ENCODE measurements at regions not wholly inside any gene's neighbourhood (a gene's known extent, or its start where the extent isn't known, plus 50 kb on each side); places are given as distances from the start of the nearest gene placed in this dataset.

GRCh38 chr1:208513799-208514198 lies 269.6 kb upstream of the PLXNA2 start:
- no peak for DNase-seq (ENCODE audit: low read depth)

DNA sequence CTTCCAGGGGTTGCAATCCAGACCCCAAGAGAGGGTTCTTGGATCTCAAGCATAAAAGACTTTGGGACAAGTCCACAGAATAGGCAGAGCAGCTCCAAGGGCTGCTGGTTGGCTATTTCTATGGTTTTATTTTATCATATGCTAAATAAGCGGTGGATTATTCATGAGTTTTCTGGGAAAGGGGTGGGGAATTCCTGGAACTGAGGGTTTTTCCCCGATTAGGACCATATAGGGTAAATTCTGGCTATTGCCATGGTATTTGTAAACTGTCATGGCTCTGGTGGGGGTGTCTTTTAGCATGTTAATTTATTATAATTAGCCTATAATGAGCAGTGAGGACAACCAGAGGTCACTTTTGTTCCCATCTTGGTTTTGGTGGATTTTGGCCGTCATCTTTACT lies 270.9 kb upstream of the PLXNA2 start:
- no peak for DNase-seq (ENCODE audit: low read depth)

DNA sequence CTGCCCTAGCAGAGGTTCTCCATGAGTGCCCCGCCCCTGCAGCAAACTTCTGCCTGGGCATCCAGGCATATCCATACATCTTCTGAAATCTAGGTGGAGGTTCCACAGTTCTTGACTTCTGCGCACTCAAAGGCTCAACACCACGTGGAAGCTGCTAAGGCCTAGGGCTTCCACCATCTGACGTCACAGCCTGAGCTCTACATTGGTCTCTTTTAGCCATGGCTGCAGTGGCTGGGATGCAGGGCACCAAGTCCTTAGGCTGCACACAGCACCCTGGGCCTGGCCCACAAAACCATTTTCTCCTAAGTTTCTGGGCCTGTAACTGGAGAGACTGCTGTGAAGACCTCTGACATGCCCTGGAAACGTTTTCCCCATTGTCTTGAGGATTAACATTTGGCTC lies 272.6 kb upstream of the PLXNA2 start:
- DNase-seq (ENCODE audit: low read depth): no peak

- no peak for DNase-seq (ENCODE audit: low read depth)
These were observed 276.4 kb upstream of the PLXNA2 start for GRCh38 chr1:208520438-208521099.

- no peak for DNase-seq (ENCODE audit: low read depth)
These were observed 277.4 kb upstream of the PLXNA2 start for GRCh38 chr1:208521534-208521933.

DNA sequence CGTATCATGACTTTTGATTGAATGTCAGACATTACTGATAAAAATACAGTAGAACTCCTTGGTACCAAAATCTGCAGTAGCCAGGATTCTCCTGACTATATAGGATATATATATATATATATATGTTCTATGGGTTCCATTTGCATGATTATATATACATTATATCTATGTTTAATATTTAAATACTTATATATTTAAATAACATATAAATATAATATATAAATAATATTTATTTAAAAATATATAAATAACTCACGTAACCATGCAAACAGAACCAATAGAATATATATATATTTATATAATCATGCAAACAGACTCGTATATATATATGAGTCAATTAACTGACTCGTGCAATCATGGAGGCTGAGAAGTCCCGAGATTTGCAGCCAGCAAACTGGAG lies 278.8 kb upstream of the PLXNA2 start:
- no peak for DNase-seq (ENCODE audit: low read depth)

- no peak for DNase-seq (ENCODE audit: low read depth)
These were observed 280.2 kb upstream of the PLXNA2 start for GRCh38 chr1:208524376-208524775.

DNA sequence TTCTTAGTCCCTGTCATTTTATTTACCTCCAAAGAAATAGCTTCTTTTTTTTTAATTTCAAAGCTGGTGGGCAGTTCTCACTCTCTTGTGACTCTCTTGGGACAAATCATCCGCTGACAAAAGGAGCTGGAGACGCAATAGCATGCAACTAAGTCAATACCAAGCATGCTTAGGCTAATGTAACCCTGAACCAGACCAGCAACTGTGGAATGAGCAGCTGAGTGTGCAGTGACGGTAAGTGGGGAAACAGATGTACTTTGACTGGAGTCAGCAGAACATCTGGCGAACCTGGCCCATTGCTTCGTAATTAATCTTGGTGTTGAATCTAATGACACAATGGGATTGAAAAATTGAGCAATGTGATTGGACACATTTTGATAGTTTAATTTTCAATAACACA lies 280.7 kb upstream of the PLXNA2 start:
- DNase-seq (ENCODE audit: low read depth): no peak

- DNase-seq (ENCODE audit: low read depth): no peak
These were observed 281.2 kb upstream of the PLXNA2 start for GRCh38 chr1:208525417-208525816.

GRCh38 chr1:208526613-208527125 lies 282.5 kb upstream of the PLXNA2 start:
- no peak for DNase-seq (ENCODE audit: low read depth)

DNA sequence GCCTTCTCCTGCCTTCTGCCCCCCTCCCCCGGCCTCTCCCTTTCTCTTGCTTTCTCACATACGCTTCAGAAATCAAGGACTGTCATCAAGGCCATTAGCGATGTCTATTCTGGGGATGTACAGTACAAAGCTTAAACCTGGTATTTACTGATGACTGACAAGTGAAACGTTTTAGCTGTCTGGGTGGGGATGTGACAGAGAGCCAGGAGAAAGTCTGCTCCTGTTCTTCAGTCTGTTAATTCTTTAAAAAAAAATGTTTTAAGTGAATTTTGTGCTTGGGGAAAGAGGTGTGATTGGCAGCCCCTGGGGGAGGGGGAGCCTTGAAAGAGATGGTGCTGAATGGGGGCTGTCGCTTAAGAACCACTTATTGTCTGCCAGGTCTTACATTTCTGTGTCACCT lies 283.0 kb upstream of the PLXNA2 start:
- no peak for DNase-seq (ENCODE audit: low read depth)

DNA sequence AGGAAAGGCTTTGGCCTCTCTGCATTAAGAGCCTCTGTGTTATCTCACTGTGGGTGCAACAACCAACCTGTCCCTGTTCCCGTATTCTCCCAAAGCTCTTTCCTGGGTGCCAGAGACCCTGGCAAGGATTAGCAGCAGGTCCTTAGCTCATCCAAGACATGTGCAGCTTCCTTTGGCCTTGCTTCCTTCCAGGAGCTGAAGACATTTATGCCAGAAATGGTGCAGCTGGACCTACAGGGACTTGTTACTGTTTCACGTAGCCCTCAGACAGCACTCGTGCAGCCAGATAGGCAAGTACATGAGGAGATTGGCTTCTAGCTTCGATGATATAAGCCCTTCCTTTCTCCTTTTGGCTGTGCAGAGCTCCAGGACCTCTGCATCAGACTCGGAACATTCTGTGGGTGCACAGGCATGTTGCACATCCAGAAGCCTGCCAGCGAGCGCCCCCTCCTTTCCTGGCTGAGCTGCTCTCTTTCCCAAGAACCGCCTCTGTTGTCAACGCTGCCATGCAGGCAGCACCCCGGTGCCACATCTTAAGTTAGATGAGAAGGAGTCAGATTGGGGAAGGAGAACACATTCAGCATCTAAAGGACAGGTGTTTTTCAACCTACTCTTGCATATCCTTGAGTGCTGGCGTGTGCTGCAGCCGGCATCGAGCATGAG lies 284.5 kb upstream of the PLXNA2 start:
- no peak for DNase-seq (ENCODE audit: low read depth)

DNA sequence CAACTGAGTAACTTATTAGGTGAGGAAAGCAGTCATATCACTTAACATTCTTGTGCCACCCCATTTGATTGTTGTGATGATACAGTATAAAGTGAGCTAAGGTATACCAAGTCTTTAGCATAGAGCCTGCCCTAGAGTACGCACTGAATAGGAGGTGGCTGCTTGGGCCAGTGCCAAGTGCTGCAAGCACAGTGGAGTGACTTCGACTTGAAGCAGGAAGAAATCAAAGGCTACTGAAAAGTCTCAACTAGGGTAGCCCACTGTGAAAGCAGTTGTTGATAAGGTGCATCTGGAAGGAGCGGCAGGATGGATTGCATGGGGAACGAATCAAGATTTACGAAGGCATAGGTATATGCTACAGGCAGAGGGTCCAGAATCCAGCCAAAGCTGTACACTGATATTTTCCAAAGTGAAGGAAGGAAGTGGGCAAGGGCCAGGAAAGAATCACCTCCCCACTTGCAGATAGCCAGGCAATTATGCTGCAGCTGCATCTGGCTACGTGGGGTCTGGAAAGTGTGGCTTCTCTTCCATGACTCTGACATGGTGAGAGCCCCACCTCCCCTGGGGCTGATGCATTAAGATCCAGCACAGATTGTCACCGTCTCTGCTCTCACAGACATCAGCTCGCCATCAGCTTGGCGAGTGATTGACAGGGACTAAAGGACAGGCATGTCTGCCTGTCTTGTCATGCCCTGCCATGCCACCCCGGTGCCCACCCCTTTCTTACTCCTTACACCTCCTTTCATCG lies 287.0 kb upstream of the PLXNA2 start:
- no peak for DNase-seq (ENCODE audit: low read depth)

DNA sequence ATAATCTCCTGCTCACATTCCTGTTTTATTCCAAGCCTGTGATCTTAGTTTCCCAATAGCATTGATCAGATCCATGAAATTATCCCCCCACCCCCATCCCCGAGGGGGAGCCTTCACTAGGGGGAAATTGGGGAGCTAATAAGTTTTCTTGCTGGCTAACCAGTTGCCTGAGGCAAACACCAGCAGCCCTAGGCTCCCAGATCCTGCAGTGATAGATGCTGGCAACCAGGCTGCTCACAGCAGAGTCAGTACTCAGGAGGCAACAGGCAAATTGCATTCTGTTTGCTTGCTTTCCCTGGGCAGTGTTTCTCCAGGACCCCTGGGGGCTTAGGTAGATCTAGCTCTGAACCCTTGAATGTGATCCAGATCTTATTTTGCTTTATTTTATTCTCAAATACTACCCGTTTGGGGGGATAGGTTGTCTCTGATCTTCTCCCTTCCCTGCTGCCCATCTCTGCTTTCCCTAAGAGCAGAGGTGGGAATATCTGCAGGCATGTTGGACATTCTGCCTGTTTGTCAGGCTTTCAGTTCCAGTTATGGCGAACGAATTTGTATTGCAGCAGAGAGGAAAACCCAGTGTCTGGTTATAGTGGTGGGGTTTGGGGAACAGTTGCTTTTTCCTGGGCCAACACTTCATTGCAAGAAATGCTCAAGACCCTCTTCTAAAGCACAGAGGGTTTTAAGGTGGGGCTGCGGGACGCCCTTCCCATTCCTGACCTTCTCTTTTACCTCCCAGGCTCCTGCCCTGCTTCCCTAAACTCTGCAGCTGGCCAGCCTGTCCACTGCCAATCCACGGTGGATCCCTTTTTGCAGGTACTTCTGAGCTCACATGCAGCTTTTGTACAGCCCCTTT lies 289.8 kb upstream of the PLXNA2 start:
- no peak for DNase-seq (ENCODE audit: low read depth)

DNA sequence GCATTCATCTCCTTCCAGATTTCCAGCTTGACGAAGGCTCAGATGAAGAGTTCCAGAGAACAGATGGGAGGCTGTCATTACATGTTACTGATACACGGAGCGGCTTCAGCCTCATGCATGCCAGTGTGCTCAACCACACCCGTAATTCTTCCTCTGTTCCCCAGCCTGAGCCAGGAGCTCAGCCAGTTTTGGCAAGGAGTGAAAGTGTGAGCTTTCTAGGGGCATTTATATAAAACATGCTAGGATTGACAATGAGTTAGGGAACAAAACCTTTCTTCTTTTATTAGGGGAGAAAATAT lies 290.4 kb upstream of the PLXNA2 start:
- DNase-seq (ENCODE audit: low read depth): no peak

GRCh38 chr1:208534979-208535378 lies 290.8 kb upstream of the PLXNA2 start:
- DNase-seq (ENCODE audit: low read depth): no peak

DNA sequence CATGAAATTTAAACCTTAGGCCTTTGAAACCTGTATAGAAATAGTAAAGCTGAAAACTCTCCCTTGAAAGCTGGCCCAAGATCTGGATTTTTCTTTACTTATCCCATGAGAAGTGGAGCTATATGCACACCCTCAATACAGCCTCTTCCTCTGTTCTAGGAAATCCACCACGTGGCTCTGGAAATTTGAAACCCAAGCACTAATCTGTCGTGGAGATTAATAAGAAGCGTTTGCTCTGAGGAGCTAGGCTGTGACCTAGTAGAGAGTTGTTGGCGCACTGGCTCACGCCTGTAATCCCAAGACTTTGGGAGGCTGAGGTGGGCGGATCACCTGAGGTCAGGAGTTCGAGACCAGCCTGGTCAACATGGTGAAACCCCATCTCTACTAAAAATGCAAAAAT lies 291.3 kb upstream of the PLXNA2 start:
- DNase-seq (ENCODE audit: low read depth): no peak

GRCh38 chr1:208536212-208536611 lies 292.0 kb upstream of the PLXNA2 start:
- no peak for DNase-seq (ENCODE audit: low read depth)

GRCh38 chr1:208537198-208537597 lies 293.0 kb upstream of the PLXNA2 start:
- DNase-seq (ENCODE audit: low read depth): no peak

DNA sequence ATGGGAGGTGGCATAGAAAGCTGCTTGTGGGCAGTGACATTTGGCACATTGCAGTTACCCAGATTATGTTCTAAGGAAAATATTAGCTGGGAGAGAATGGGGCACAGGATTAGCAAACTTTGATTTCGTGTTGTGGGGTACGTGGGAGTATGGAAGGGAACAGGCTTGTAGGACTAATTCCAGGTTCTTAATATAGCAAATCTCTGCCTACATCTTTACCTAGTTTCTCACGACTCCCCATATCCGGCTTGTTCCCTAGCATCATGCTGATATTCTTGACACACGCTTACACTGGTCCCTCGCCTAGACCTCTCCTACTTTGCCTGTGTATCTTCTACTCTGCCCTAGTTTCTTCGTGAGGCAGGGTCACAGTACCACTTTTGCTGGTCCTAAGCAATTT lies 293.9 kb upstream of the PLXNA2 start:
- no peak for DNase-seq (ENCODE audit: low read depth)

DNA sequence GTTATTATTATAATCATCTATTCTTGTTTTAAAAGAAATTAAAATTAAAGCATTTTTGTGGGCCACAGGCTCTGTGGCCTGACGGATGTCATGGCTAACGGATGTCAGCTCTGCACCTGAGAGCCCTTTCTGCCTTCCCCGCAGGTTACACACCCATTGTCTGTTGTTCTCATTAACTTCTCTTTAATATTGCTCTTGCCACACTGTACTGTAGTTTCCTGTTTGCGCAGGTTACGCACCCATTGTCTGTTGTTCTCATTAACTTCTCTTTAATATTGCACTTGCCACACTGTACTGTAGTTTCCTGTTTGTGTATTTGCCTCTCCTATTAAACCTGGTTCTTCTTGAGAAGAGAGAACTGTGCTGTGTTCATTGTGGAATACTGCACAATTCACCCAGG lies 294.4 kb upstream of the PLXNA2 start:
- no peak for DNase-seq (ENCODE audit: low read depth)

DNA sequence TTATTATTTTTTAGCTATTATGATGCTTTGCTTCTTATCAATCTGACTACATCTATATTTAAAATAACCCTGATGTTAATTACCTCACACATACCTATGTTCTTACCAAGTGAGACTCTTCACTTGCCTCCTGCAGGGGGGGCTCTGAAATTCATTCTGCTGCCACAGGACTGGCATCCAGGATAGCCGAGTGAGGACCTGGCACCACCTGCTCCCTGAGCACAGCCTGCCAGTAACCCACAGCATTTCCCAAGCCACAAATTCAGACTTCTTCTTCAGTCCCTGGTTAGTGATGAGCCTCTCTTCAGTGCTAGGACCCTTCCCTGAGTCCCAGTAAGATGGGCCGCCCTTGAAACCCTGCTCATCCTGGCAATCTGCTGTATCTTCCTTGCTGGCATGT lies 296.5 kb upstream of the PLXNA2 start:
- no peak for DNase-seq (ENCODE audit: low read depth)
